Transverse colon (tissue), 3 donors: ENCODE measurements at regions not wholly inside any gene's neighbourhood (a gene's known extent, or its start where the extent isn't known, plus 50 kb on each side); places are given as distances from the start of the nearest gene placed in this dataset.

Experiments used
- CTCF ChIP-seq, 5 experiments: fragments of 200-600 bp in 3 of 5; fragments of 450-650 bp in 2 of 5; sonication (generic) in 3 of 5; IDR thresholded peaks; 1 replicate in 2 of 5; 2 replicates in 3 of 5; pipeline ENCODE4 v1.5.1; 2016 to 2017; ENCODE audit warnings: antibody characterized with exemption in 5 of 5, inconsistent platforms in 3 of 5, mild to moderate bottlenecking in 2 of 5, moderate library complexity in 1 of 5
- POLR2A ChIP-seq: fragments of 450-650 bp; IDR thresholded peaks from one replicate; pipeline ENCODE4 v1.6.1; 2016; ENCODE audit warnings: antibody characterized with exemption, mild to moderate bottlenecking, moderate library complexity

GRCh38 chr3:18992709-18993108, 155.6 kb upstream of the KCNH8 start:
- no peak for TF ChIP-seq CTCF (IDR thresholded peaks at IDR 0.05)
- no peak for TF ChIP-seq POLR2A
